Testis (tissue), 2 donors: ENCODE measurements at regions not wholly inside any gene's neighbourhood (a gene's known extent, or its start where the extent isn't known, plus 50 kb on each side); places are given as distances from the start of the nearest gene placed in this dataset.

Experiments used
- DNase-seq: peaks from one replicate; pipeline ENCODE4 v3.0.0-alpha.2; 2019
- H3K27ac ChIP-seq, 2 donors: fragments of 200-600 bp; sonication (generic); one replicate each; pipeline ENCODE4 v1.5.1; 2019
- H3K27me3 ChIP-seq: fragments of 200-600 bp; sonication (generic); one replicate; pipeline ENCODE4 v1.5.1; 2019
- H3K36me3 ChIP-seq: fragments of 200-600 bp; sonication (generic); one replicate; pipeline ENCODE4 v1.5.1; 2017; ENCODE audit warnings: low read depth; ENCODE audit errors: missing control alignments
- H3K4me1 ChIP-seq: fragments of 200-600 bp; sonication (generic); one replicate; pipeline ENCODE4 v1.5.1; 2019
- H3K4me3 ChIP-seq, 2 donors: fragments of 200-600 bp; sonication (generic); one replicate each; pipeline ENCODE4 v1.5.1; 2017 to 2019
- H3K9me3 ChIP-seq: fragments of 200-600 bp; sonication (generic); one replicate; pipeline ENCODE4 v1.5.1; 2017
- CTCF ChIP-seq, 3 experiments: fragments of 450-650 bp in 2 of 3; fragments of 200-600 bp in 1 of 3; sonication (generic) in 1 of 3; IDR thresholded peaks; one replicate each; pipeline ENCODE4 v1.5.1; 2016 to 2019; ENCODE audit warnings: antibody characterized with exemption in 3 of 3, mild to moderate bottlenecking in 2 of 3, moderate library complexity in 1 of 3
- POLR2A ChIP-seq: fragments of 450-650 bp; IDR thresholded peaks from one replicate; pipeline ENCODE4 v1.6.1; 2017; ENCODE audit warnings: antibody characterized with exemption, mild to moderate bottlenecking, moderate library complexity
- WGBS, 2 donors: methylation state at CpG; one replicate each; pipeline ENCODE4 v1.1.5; 2018; 5-methylcytosine and 5-hydroxymethylcytosine counted together
- intact Hi-C: fragments of 100-400 bp; cut with DNase I; formaldehyde crosslinking; loops from one replicate; pipeline ENCODE4 v1.15.1; 2023; ENCODE audit warnings: low total_unique reads

GRCh38 chr4:173675446-173675845 lies 145.4 kb upstream of the HAND2 start:
- no peaks in the 10 kb centered on the region for H3K27me3 ChIP-seq
- TF ChIP-seq POLR2A (no peak), CTCF (IDR thresholded peaks at IDR 0.05) (no peak)
- no peaks in the 10 kb centered on the region for H3K4me1 ChIP-seq
- H3K4me3 ChIP-seq: no peak overlapping the region
- DNase-seq: no peak
- no peaks in the 10 kb centered on the region for H3K36me3 ChIP-seq
- no peak overlapping the region for H3K27ac ChIP-seq
- intact Hi-C loops: no loop called here
- no peaks in the 10 kb centered on the region for H3K9me3 ChIP-seq
- WGBS, 2 donors: 66 to 73% methylated on average over 3 of the region's 3 CpGs

- TF ChIP-seq CTCF (IDR thresholded peaks at IDR 0.05) (no peak), POLR2A (no peak)
- WGBS, 2 donors: 56 to 58% methylated on average over 4 of the region's 4 CpGs
Measured at GRCh38 chr4:173669460-173670179, 139.6 kb upstream of the HAND2 start.

GRCh38 chr4:173661001-173661400 lies 131.0 kb upstream of the HAND2 start:
- Histone ChIP-seq H3K4me1 (no peaks in the 10 kb centered on the region), H3K27me3 (no peaks in the 10 kb centered on the region), H3K4me3 (no peak overlapping the region), H3K27ac (no peak overlapping the region), H3K36me3 (no peaks in the 10 kb centered on the region), H3K9me3 (no peaks in the 10 kb centered on the region)
- intact Hi-C loops: no loop called here
- DNase-seq: no peak
- TF ChIP-seq POLR2A (no peak), CTCF (IDR thresholded peaks at IDR 0.05) (no peak)

More at GRCh38 chr4:173669460-173670179, 139.6 kb upstream of the HAND2 start:
- H3K4me1 ChIP-seq: no peaks in the 10 kb centered on the region
- intact Hi-C loops: no loop called here
- no peak overlapping the region for H3K27ac ChIP-seq
- no peaks in the 10 kb centered on the region for H3K9me3 ChIP-seq
- no peaks in the 10 kb centered on the region for H3K27me3 ChIP-seq
- no peak for DNase-seq
- no peak overlapping the region for H3K4me3 ChIP-seq
- H3K36me3 ChIP-seq: no peaks in the 10 kb centered on the region

GRCh38 chr4:173656898-173657297 lies 126.9 kb upstream of the HAND2 start:
- 90 to 91% methylated on average over 4 of the region's 4 CpGs for WGBS, 2 donors
- intact Hi-C loops: no loop called here
- no peaks in the 10 kb centered on the region for H3K36me3 ChIP-seq

GRCh38 chr4:173652283-173652931 lies 122.4 kb upstream of the HAND2 start:
- Histone ChIP-seq H3K4me3 (no peak overlapping the region), H3K4me1 (no peaks in the 10 kb centered on the region), H3K9me3 (no peaks in the 10 kb centered on the region), H3K27ac (no peak overlapping the region), H3K27me3 (no peaks in the 10 kb centered on the region), H3K36me3 (no peaks in the 10 kb centered on the region)
- intact Hi-C loops: no loop called here
- 50 to 55% methylated on average over 6 of the region's 6 CpGs for WGBS, 2 donors
- no peak for DNase-seq
- no peak for TF ChIP-seq POLR2A
- no peak for TF ChIP-seq CTCF (IDR thresholded peaks at IDR 0.05)

More at GRCh38 chr4:173656898-173657297, 126.9 kb upstream of the HAND2 start:
- H3K9me3 ChIP-seq: no peaks in the 10 kb centered on the region
- no peak for DNase-seq
- no peak overlapping the region for H3K27ac ChIP-seq
- H3K4me1 ChIP-seq: no peaks in the 10 kb centered on the region
- TF ChIP-seq POLR2A: no peak
- H3K4me3 ChIP-seq: no peak overlapping the region
- H3K27me3 ChIP-seq: no peaks in the 10 kb centered on the region
